D341Med (cell line): ENCODE measurements at regions not wholly inside any gene's neighbourhood (a gene's known extent, or its start where the extent isn't known, plus 50 kb on each side); places are given as distances from the start of the nearest gene placed in this dataset.

Experiments
- DNase-seq: peaks from one replicate; pipeline ENCODE4 v3.0.0; 2012; ENCODE audit warnings: low spot score

- DNase-seq: no peak
These were observed 133.7 kb downstream of the EDN1 start for GRCh38 chr6:12423832-12424231.

DNA sequence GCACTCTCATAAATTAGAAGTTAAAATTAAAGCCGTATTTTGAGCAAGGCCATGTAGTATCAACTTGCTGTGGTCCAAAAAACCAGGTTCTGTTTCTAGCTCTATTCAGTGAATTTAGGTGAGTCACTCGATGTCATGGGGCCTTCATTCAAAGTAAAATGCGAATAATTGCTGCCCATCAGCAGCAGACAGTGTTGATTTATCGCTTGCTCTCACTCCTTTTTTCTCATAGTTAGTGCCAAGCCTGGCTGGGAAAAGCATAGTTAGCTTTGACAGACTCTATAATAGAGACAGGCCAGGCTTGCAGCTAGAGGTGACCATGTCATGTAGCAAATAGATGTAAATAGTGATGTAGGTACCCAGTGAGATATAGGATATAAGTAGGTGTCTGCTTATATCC is 136.0 kb downstream of the EDN1 start:
- no peak for DNase-seq

- DNase-seq: no peak
These were observed 140.9 kb downstream of the EDN1 start for GRCh38 chr6:12431023-12431422.

- DNase-seq: no peak
These were observed 146.1 kb downstream of the EDN1 start for GRCh38 chr6:12436224-12436623.

GRCh38 chr6:12436683-12437082 is 146.5 kb downstream of the EDN1 start:
- DNase-seq: no peak

GRCh38 chr6:12439296-12439695 is 149.1 kb downstream of the EDN1 start:
- DNase-seq: no peak

- no peak for DNase-seq
These were observed 150.8 kb downstream of the EDN1 start for GRCh38 chr6:12440981-12441380.

- no peak for DNase-seq
These were observed 152.3 kb downstream of the EDN1 start for GRCh38 chr6:12442455-12442854.

- no peak for DNase-seq
These were observed 156.2 kb downstream of the EDN1 start for GRCh38 chr6:12446394-12446793.

GRCh38 chr6:12449447-12449846 is 159.3 kb downstream of the EDN1 start:
- DNase-seq: no peak

DNA sequence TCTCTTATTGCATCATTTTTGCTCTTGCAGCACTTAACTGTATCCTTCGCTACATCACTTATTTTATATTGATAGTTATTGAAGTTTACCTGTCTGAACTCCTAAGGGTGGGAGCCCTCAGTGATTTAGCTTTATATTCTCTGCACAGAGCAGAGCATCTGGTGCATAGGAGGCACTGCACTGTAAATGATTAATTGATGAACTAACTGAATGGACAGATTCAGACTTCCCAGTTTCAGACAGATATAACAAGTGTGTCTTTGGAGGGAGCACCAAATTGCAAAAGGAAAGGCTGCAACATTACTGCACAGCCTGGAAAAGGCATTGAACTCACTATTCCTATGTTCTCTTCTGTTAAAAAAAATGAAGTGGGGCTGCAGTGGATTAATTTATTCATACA is 160.3 kb downstream of the EDN1 start:
- DNase-seq: no peak

DNA sequence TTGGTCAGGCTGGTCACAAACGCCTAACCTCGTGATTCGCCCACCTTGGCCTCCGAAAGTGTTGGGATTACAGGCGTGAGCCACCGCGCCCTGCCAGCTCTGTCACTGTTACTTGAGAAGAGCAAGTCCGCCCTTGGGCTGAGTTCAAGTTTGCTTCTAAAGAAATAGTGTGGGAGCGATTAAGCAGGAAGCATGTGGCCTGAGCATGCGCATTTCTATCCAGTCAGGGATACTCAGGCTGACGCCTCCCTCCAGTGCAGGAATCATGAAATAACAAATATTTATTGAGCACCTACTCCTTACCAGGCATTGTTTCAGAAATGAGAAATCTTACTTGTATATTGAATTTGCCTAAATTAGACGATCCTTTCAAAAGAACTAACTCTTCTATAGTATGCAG is 166.2 kb downstream of the EDN1 start:
- DNase-seq: no peak

DNA sequence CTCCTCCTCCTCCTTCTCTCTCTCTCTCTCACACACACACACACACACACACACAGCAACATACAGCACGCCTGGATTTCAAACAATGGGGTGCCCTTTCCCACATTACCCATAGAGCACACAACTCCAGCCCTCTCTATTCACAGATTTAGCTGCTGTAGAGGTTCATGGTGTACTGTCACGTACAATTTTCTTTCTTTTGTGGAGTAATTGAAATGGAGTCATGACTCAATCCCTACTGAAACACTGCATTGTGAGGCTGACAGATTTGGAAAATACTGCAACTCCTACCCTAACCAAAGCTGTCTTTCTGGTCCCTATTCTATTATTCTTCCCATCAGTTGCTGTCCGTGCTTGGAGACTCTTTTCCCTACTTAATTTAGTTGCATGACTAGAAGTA is 166.9 kb downstream of the EDN1 start:
- no peak for DNase-seq

DNA sequence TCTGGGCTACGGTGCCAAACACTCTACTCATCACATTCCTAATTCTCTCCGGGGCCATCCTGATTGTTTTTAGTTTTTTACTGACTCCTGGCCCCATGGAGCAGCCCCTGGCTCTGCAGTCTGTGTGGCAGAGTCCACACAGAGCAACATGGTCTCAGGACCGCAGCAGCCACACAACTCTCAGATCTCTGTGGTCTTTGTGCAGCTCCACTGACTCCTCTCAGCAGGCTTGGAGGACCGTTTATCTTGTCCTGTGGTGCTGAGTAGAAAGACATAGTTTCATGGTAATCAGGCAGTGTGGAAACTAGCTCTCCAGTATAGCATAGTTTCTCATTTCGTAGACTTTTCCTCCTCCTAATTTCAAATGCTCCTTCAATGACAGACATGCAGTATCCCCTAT is 168.4 kb downstream of the EDN1 start:
- no peak for DNase-seq

DNA sequence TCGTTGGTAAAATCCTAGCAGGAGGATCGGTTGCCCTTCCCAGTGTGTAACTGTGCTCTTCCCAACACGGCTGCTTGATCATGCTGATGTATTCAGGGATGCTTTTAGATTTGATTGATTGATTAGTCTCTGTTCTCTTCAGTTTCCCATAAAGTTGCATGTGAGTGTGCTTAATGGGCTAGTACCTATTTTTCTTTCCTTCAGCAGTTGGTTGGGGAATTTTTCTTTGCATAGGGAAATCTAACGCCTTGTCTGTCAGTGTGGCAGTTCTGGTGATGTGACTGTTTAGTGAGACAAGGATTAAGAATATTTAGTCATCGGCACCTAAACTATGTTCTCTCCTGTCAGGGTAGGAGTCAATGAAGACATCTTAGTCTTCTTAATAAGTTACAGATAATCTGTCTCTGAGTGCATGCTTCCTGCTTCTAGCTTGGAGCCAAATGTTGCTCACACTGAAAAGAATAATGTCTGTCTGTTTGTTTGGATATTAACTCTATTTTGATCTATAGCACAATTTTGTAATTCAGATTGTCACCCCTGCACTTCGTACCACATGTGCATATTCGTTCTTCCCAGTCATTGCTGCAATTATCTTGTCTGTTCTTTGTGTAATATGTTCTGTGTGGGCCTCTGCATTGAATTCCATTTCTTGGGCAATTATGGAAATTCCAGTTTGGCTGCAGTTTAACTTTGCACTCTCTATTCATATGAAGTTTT is 169.9 kb downstream of the EDN1 start:
- no peak for DNase-seq

DNA sequence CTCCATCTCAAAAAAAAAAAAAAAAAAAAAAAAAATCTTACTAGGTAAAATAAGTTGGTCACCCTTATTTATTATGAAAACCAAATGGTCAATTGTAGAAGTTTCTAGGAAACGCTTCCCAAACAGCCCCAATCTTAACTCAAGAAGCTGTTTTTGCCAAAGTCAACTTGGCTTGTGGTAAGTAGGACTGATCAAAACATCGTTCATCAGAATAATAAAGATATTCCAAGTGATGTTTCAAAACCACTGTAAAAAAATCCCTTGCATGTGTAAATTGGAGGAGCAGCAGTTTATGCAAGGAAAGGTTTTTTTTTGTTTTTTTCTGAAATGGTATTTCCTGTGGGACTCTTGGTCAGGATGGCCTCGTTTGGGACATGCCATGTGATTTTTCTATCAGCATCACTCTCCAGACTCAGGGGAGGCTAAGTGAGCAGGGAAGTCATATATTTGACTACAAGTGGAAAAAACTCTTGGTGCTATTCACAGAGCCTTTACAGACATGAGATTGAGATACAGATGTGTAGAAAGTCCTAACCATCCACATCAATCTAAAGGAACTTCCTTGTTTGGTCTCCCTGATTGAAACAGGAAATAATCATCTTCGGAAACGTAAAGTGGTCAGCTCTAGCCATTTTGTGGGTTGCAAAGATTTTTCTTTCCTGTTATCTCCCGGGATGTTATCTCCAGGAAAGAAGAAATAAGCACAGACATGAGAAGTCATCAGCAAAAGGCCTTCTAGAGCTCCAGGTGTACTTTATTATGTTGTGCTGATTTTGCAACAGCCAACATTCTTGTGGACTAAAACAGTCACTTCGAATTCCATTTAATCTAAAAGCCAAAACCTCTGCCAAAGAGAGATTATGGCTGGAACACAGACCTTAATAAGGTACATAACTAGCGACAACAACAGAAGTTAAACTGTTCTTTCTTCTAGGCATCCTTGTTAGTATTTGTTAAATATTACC is 177.8 kb downstream of the EDN1 start:
- DNase-seq: no peak

GRCh38 chr6:12472601-12473038 is 182.5 kb downstream of the EDN1 start:
- no peak for DNase-seq

DNA sequence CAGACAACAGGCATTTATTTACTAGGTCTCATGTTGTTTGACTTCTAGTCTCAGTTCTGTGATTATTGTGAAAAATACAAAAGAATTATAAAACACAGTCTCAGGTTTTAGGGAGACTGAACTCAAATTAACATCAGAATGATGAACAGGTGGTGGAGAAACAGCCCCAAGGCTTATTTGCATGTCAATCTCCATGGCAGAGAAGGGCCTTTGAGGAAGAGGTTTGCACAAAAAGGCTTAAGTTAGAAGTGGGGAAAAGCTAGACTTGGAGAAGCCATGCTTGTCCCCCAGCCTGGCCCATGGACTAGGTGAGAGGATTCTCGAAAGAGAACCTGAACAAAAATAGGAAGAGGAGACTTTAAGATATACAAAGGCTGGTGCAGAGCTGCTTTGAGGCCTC is 183.3 kb downstream of the EDN1 start:
- DNase-seq: no peak

DNA sequence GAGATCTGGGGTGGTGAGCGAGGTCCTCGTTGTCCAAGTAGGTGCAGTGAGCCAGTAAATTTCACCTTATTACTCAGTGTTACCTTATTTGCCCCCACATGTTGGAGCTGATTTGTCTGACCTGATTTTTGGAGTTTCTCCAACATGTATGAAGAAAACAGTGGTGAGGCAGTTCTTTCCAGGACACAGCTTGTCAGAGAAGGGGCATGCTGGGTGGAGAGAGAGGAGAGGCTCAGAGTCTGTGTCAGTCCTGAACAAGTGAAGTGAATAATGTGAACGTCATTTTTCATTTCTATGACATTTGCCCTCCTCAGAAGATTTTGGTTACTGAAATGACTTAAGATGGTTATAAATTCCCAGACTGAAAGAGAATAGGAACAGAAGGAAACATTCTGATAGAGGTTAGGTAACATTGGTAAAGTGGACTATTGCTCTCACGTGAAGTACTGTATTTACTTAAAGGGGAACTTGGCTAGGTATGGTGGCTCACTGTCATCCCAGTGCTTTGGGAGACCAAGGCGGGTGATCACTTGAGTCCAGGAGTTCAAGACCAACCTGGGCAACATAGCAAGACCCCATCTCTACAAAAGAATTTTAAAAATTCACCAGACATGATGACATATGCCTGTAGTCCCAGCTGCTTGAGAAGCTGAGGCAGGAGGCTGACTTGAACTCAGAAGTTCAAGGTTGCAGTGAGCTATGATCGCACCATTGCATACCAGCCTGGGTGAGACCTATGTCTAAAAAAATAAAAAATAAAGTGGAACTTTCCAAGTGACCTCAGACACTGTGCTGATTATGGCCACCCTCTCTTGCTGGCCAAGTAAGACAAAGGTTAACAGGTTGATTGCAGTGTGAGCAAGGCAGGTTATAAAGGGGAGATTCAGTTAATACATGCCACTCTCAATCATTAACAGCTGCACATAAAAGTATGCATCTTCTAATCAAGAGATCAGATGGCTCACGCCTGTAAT is 184.3 kb downstream of the EDN1 start:
- no peak for DNase-seq

GRCh38 chr6:12476484-12476883 is 186.3 kb downstream of the EDN1 start:
- no peak for DNase-seq

DNA sequence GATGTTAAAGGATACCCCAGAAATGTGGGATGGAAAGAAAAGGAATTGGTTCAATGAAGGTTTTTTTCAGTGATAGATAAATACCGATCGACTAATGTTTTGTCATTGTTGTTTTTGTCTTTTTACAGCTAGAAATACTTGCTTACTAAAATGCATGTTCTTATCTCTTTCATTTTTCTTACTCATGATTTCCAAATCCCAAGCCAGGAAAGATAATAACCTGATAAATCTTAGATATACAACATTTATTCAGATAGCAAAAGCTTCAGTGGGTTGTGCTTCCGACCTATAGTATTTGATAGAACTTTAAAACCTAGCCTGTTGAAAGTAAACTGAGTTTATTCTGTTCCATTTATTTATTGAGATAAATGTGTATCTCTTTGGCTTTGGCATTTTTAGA is 187.5 kb downstream of the EDN1 start:
- no peak for DNase-seq

DNA sequence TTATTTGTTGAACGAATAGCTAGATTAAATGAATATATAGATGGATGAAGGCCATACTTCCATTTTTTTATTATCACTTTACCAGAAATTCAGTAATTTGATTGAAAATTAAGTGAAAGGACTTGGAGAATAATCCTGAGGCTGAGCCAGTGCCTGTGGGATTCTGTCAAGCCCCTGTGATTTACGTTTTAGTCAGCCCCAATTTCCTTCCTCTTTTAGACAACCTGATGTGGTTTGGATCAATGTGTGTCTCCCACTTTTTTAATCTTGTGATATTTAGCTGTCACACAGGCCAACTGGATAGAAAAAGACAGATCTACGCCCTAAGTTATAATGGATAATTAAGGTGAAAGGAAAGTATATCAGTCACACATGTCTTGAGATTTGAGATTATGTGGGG is 188.8 kb downstream of the EDN1 start:
- no peak for DNase-seq
